Rectal smooth muscle tissue (tissue), 1 donor: ENCODE measurements at regions not wholly inside any gene's neighbourhood (a gene's known extent, or its start where the extent isn't known, plus 50 kb on each side); places are given as distances from the start of the nearest gene placed in this dataset.

Source experiments
- H3K27ac ChIP-seq: one replicate; pipeline ENCODE4 v1.7.0; 2013; ENCODE audit warnings: low read depth, low read length, inconsistent platforms
- H3K27me3 ChIP-seq: one replicate; pipeline ENCODE4 v1.7.0; 2013; ENCODE audit warnings: low read length; ENCODE audit not compliant: control insufficient read depth, insufficient read depth
- H3K36me3 ChIP-seq: one replicate; pipeline ENCODE4 v1.7.0; 2013; ENCODE audit warnings: low read length; ENCODE audit not compliant: control insufficient read depth, insufficient read depth
- H3K4me1 ChIP-seq: one replicate; pipeline ENCODE4 v1.7.0; 2013; ENCODE audit warnings: low read length; ENCODE audit not compliant: control insufficient read depth, insufficient read depth
- H3K4me3 ChIP-seq: one replicate; pipeline ENCODE4 v1.7.0; 2013; ENCODE audit warnings: low read length
- H3K9ac ChIP-seq: one replicate; pipeline ENCODE4 v1.7.0; 2013; ENCODE audit warnings: low read length

GRCh38 chr16:51960931-51961330 lies 586.0 kb downstream of the TOX3 start:
- Histone ChIP-seq H3K9ac (no peak overlapping the region), H3K36me3 (no peaks in the 10 kb centered on the region), H3K4me3 (no peak overlapping the region), H3K27me3 (no peaks in the 10 kb centered on the region), H3K4me1 (no peaks in the 10 kb centered on the region), H3K27ac (no peak overlapping the region)

- Histone ChIP-seq H3K27me3 (no peaks in the 10 kb centered on the region), H3K27ac (no peak overlapping the region), H3K4me3 (no peak overlapping the region), H3K4me1 (no peaks in the 10 kb centered on the region), H3K36me3 (no peaks in the 10 kb centered on the region), H3K9ac (no peak overlapping the region)
Observed at GRCh38 chr16:51953286-51953985, 593.5 kb downstream of the TOX3 start.

- Histone ChIP-seq H3K9ac (no peak overlapping the region), H3K4me3 (no peak overlapping the region), H3K27ac (no peak overlapping the region)
Observed at GRCh38 chr16:51952500-51952899, 594.4 kb downstream of the TOX3 start.

GRCh38 chr16:51951668-51952298 lies 595.2 kb downstream of the TOX3 start:
- no peak overlapping the region for H3K4me3 ChIP-seq
- H3K9ac ChIP-seq = no peak overlapping the region
- no peaks in the 10 kb centered on the region for H3K4me1 ChIP-seq
- no peak overlapping the region for H3K27ac ChIP-seq
- H3K27me3 ChIP-seq = no peaks in the 10 kb centered on the region
- H3K36me3 ChIP-seq = no peaks in the 10 kb centered on the region

More at GRCh38 chr16:51952500-51952899, 594.4 kb downstream of the TOX3 start:
- no peaks in the 10 kb centered on the region for H3K36me3 ChIP-seq
- no peaks in the 10 kb centered on the region for H3K4me1 ChIP-seq
- no peaks in the 10 kb centered on the region for H3K27me3 ChIP-seq

- Histone ChIP-seq H3K36me3 (no peaks in the 10 kb centered on the region), H3K4me1 (no peaks in the 10 kb centered on the region), H3K4me3 (no peak overlapping the region), H3K27ac (no peak overlapping the region), H3K9ac (no peak overlapping the region), H3K27me3 (no peaks in the 10 kb centered on the region)
Observed at GRCh38 chr16:51950118-51950780, 596.7 kb downstream of the TOX3 start.

- Histone ChIP-seq H3K4me3 (no peak overlapping the region), H3K4me1 (no peaks in the 10 kb centered on the region), H3K9ac (no peak overlapping the region), H3K27ac (no peak overlapping the region), H3K27me3 (no peaks in the 10 kb centered on the region), H3K36me3 (no peaks in the 10 kb centered on the region)
Observed at GRCh38 chr16:51949282-51949681, 597.7 kb downstream of the TOX3 start.

- no peak overlapping the region for H3K9ac ChIP-seq
- no peaks in the 10 kb centered on the region for H3K27me3 ChIP-seq
- H3K36me3 ChIP-seq = no peaks in the 10 kb centered on the region
- no peaks in the 10 kb centered on the region for H3K4me1 ChIP-seq
- no peak overlapping the region for H3K27ac ChIP-seq
- no peak overlapping the region for H3K4me3 ChIP-seq
Observed at GRCh38 chr16:51941412-51941811, 605.5 kb downstream of the TOX3 start.

GRCh38 chr16:51940183-51940582 lies 606.8 kb downstream of the TOX3 start:
- no peak overlapping the region for H3K4me3 ChIP-seq

GRCh38 chr16:51939378-51939871 lies 607.5 kb downstream of the TOX3 start:
- H3K27ac ChIP-seq = no peak overlapping the region
- no peaks in the 10 kb centered on the region for H3K27me3 ChIP-seq
- H3K36me3 ChIP-seq = no peaks in the 10 kb centered on the region
- H3K4me1 ChIP-seq = no peaks in the 10 kb centered on the region
- H3K4me3 ChIP-seq = no peak overlapping the region
- no peak overlapping the region for H3K9ac ChIP-seq

More at GRCh38 chr16:51940183-51940582, 606.8 kb downstream of the TOX3 start:
- no peak overlapping the region for H3K9ac ChIP-seq
- H3K27me3 ChIP-seq = no peaks in the 10 kb centered on the region
- H3K36me3 ChIP-seq = no peaks in the 10 kb centered on the region
- H3K4me1 ChIP-seq = no peaks in the 10 kb centered on the region
- H3K27ac ChIP-seq = no peak overlapping the region

- Histone ChIP-seq H3K27ac (no peak overlapping the region), H3K4me1 (no peaks in the 10 kb centered on the region), H3K36me3 (no peaks in the 10 kb centered on the region), H3K27me3 (no peaks in the 10 kb centered on the region), H3K9ac (no peak overlapping the region), H3K4me3 (no peak overlapping the region)
Observed at GRCh38 chr16:51938861-51939260, 608.1 kb downstream of the TOX3 start.

- Histone ChIP-seq H3K4me3 (no peak overlapping the region), H3K27ac (no peak overlapping the region), H3K9ac (no peak overlapping the region), H3K36me3 (no peaks in the 10 kb centered on the region), H3K27me3 (no peaks in the 10 kb centered on the region), H3K4me1 (no peaks in the 10 kb centered on the region)
Observed at GRCh38 chr16:51937771-51938170, 609.2 kb downstream of the TOX3 start.

- H3K27me3 ChIP-seq = no peaks in the 10 kb centered on the region
- H3K4me3 ChIP-seq = no peak overlapping the region
- H3K36me3 ChIP-seq = no peaks in the 10 kb centered on the region
- H3K4me1 ChIP-seq = no peaks in the 10 kb centered on the region
- H3K9ac ChIP-seq = no peak overlapping the region
- H3K27ac ChIP-seq = no peak overlapping the region
Observed at GRCh38 chr16:51936846-51937245, 610.1 kb downstream of the TOX3 start.
